Limb (tissue), 2 donors: ENCODE measurements at regions not wholly inside any gene's neighbourhood (a gene's known extent, or its start where the extent isn't known, plus 50 kb on each side); places are given as distances from the start of the nearest gene placed in this dataset.

Experiments
- DNase-seq, 2 donors: peaks; one replicate each; pipeline ENCODE4 v3.0.0-alpha.2; 2016; ENCODE audit errors: extremely low spot score in 2 of 2

- DNase-seq, result no peak
These were observed 185.5 kb downstream of the SCP2D1 start for GRCh38 chr20:18999086-18999485.

GRCh38 chr20:19000078-19000477 lies 186.5 kb downstream of the SCP2D1 start:
- DNase-seq, result no peak

- no peak for DNase-seq
These were observed 187.6 kb downstream of the SCP2D1 start for GRCh38 chr20:19001177-19001576.

GRCh38 chr20:19003366-19004336 lies 190.1 kb downstream of the SCP2D1 start:
- no peak for DNase-seq

GRCh38 chr20:19004975-19005374 lies 191.4 kb downstream of the SCP2D1 start:
- DNase-seq, result no peak

GRCh38 chr20:19008497-19008896 lies 194.9 kb downstream of the SCP2D1 start:
- DNase-seq, result no peak

GRCh38 chr20:19009081-19009688 lies 195.6 kb downstream of the SCP2D1 start:
- DNase-seq, result no peak

- DNase-seq, result no peak
These were observed 199.1 kb downstream of the SCP2D1 start for GRCh38 chr20:19012676-19013075.

GRCh38 chr20:19013907-19014306 lies 198.5 kb upstream of the SLC24A3 start:
- DNase-seq, result no peak

- peak in 1 of 2 donors; percentile 38 for DNase-seq
These were observed 196.9 kb upstream of the SLC24A3 start for GRCh38 chr20:19015351-19016139.

- DNase-seq, result no peak
These were observed 196.3 kb upstream of the SLC24A3 start for GRCh38 chr20:19016140-19016497.

- no peak for DNase-seq
These were observed 195.2 kb upstream of the SLC24A3 start for GRCh38 chr20:19017104-19017690.

GRCh38 chr20:19018881-19019280 lies 193.6 kb upstream of the SLC24A3 start:
- no peak for DNase-seq

- DNase-seq, result no peak
These were observed 192.6 kb upstream of the SLC24A3 start for GRCh38 chr20:19019734-19020364.

GRCh38 chr20:19021406-19022117 lies 190.9 kb upstream of the SLC24A3 start:
- DNase-seq, result no peak

- DNase-seq, result no peak
These were observed 190.3 kb upstream of the SLC24A3 start for GRCh38 chr20:19022118-19022575.

GRCh38 chr20:19022791-19023448 lies 189.5 kb upstream of the SLC24A3 start:
- DNase-seq, result no peak

GRCh38 chr20:19024296-19025035 lies 188.0 kb upstream of the SLC24A3 start:
- DNase-seq, result no peak

- no peak for DNase-seq
These were observed 186.9 kb upstream of the SLC24A3 start for GRCh38 chr20:19025430-19026120.
